IPS-18c (cell line): ENCODE measurements at regions not wholly inside any gene's neighbourhood (a gene's known extent, or its start where the extent isn't known, plus 50 kb on each side); places are given as distances from the start of the nearest gene placed in this dataset.
A peak's percentile ranks its signal among the peaks of the same experiment; 100 is the strongest.

Experiments
- H3K4me3 ChIP-seq: 2 replicates; pipeline ENCODE4 v1.7.0; 2013; ENCODE audit warnings: low read depth, mild to moderate bottlenecking, low read length, moderate library complexity; ENCODE audit not compliant: insufficient read depth
- H3K9me3 ChIP-seq: one replicate; pipeline ENCODE4 v1.6.1; 2013; ENCODE audit warnings: mild to moderate bottlenecking, low read length, moderate library complexity; ENCODE audit not compliant: control insufficient read depth, insufficient read depth

- Histone ChIP-seq H3K9me3 (no peaks in the 10 kb centered on the region), H3K4me3 (no peak overlapping the region)
Observed at GRCh38 chr3:36206956-36207580, 173.2 kb upstream of the STAC start.

GRCh38 chr3:36210840-36211651 lies 169.3 kb upstream of the STAC start:
- Histone ChIP-seq H3K4me3 (no peak overlapping the region), H3K9me3 (no peaks in the 10 kb centered on the region)

- Histone ChIP-seq H3K4me3 (no peak overlapping the region), H3K9me3 (no peaks in the 10 kb centered on the region)
Observed at GRCh38 chr3:36211652-36211999, 168.7 kb upstream of the STAC start.

- no peaks in the 10 kb centered on the region for H3K9me3 ChIP-seq
- no peak overlapping the region for H3K4me3 ChIP-seq
Observed at GRCh38 chr3:36212251-36212650, 168.1 kb upstream of the STAC start.

- H3K4me3 ChIP-seq: no peak overlapping the region
- H3K9me3 ChIP-seq: no peaks in the 10 kb centered on the region
Observed at GRCh38 chr3:36214460-36214859, 165.8 kb upstream of the STAC start.

- H3K4me3 ChIP-seq: no peak overlapping the region
- no peaks in the 10 kb centered on the region for H3K9me3 ChIP-seq
Observed at GRCh38 chr3:36215241-36215640, 165.1 kb upstream of the STAC start.

GRCh38 chr3:36219398-36219797 lies 160.9 kb upstream of the STAC start:
- Histone ChIP-seq H3K9me3 (no peaks in the 10 kb centered on the region), H3K4me3 (no peak overlapping the region)

GRCh38 chr3:36220173-36220572 lies 160.1 kb upstream of the STAC start:
- no peaks in the 10 kb centered on the region for H3K9me3 ChIP-seq
- H3K4me3 ChIP-seq: no peak overlapping the region

- no peaks in the 10 kb centered on the region for H3K9me3 ChIP-seq
- no peak overlapping the region for H3K4me3 ChIP-seq
Observed at GRCh38 chr3:36221975-36222374, 158.3 kb upstream of the STAC start.

- H3K4me3 ChIP-seq: no peak overlapping the region
- no peaks in the 10 kb centered on the region for H3K9me3 ChIP-seq
Observed at GRCh38 chr3:36227980-36228379, 152.3 kb upstream of the STAC start.

- no peak overlapping the region for H3K4me3 ChIP-seq
- no peaks in the 10 kb centered on the region for H3K9me3 ChIP-seq
Observed at GRCh38 chr3:36229496-36229895, 150.8 kb upstream of the STAC start.

GRCh38 chr3:36232797-36233489 lies 147.4 kb upstream of the STAC start:
- H3K9me3 ChIP-seq: no peaks in the 10 kb centered on the region
- no peak overlapping the region for H3K4me3 ChIP-seq

- Histone ChIP-seq H3K9me3 (no peaks in the 10 kb centered on the region), H3K4me3 (no peak overlapping the region)
Observed at GRCh38 chr3:36244728-36245127, 135.6 kb upstream of the STAC start.

GRCh38 chr3:36248374-36248773 lies 131.9 kb upstream of the STAC start:
- no peak overlapping the region for H3K4me3 ChIP-seq
- H3K9me3 ChIP-seq: no peaks in the 10 kb centered on the region

- peak overlapping the region; percentile 15; the same call in 1 of the 2 replicates for H3K4me3 ChIP-seq
- H3K9me3 ChIP-seq: no peaks in the 10 kb centered on the region
Observed at GRCh38 chr3:36250191-36250590, 130.1 kb upstream of the STAC start.

GRCh38 chr3:36257158-36257852 lies 123.0 kb upstream of the STAC start:
- Histone ChIP-seq H3K4me3 (no peak overlapping the region), H3K9me3 (no peaks in the 10 kb centered on the region)

GRCh38 chr3:36258421-36258820 lies 121.9 kb upstream of the STAC start:
- H3K9me3 ChIP-seq: no peaks in the 10 kb centered on the region
- no peak overlapping the region for H3K4me3 ChIP-seq

- Histone ChIP-seq H3K9me3 (no peaks in the 10 kb centered on the region), H3K4me3 (no peak overlapping the region)
Observed at GRCh38 chr3:36259580-36259979, 120.7 kb upstream of the STAC start.
